ENCODE measurements at regions not wholly inside any gene's neighbourhood (a gene's known extent, or its start where the extent isn't known, plus 50 kb on each side); places are given as distances from the start of the nearest gene placed in this dataset.

DNA sequence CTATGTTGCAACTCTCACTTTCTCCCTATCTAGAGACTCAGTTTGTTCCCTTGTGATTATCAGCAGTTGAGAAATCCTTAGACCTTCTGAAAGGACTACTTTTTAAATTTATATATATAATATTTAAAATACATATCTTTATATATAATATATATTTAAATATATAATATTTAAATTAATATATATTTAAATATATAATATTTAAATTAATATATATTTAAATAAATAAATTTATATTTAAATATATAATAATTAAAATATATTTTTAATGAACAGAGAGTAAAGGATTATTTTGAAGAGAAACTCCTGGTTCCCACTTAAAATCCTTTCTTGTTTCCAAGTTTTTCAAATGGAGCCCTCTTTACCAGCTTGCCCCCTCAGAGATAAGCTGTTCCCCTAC, 83.7 kb upstream of the TRIM77 start:
- no peak for TF ChIP-seq GABPA (IDR thresholded peaks at IDR 0.05; ENCODE audit: borderline replicate concordance, insufficient read depth, low read length)
- TF ChIP-seq, protein P1, sequence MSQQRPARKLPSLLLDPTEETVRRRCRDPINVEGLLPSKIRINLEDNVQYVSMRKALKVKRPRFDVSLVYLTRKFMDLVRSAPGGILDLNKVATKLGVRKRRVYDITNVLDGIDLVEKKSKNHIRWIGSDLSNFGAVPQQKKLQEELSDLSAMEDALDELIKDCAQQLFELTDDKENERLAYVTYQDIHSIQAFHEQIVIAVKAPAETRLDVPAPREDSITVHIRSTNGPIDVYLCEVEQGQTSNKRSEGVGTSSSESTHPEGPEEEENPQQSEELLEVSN (IDR thresholded peaks at IDR 0.05), result no peak
- TF ChIP-seq, protein P2, sequence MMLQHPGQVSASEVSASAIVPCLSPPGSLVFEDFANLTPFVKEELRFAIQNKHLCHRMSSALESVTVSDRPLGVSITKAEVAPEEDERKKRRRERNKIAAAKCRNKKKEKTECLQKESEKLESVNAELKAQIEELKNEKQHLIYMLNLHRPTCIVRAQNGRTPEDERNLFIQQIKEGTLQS (IDR thresholded peaks at IDR 0.05; ENCODE audit: insufficient read depth, low read depth, low read length), result no peak
- no peak for TF ChIP-seq GTF2F1 (IDR thresholded peaks at IDR 0.05; ENCODE audit: borderline replicate concordance, low read depth, low read length)
- no peak for TF ChIP-seq ASH2L (IDR thresholded peaks at IDR 0.05; ENCODE audit: low read length)
- no peak for TF ChIP-seq CBX5 (IDR thresholded peaks at IDR 0.05; ENCODE audit: low read depth, low read length)
- no peak for TF ChIP-seq CHD1 (IDR thresholded peaks at IDR 0.05; ENCODE audit: low read depth, low read length)
- no peak for TF ChIP-seq RAD21 (IDR thresholded peaks at IDR 0.05 in 1 of 2, conservative IDR thresholded peaks at IDR 0.05 in 1 of 2; ENCODE audit: low read depth in 2 of 2, low read length in 2 of 2)
- no peak for TF ChIP-seq BCL11A (IDR thresholded peaks at IDR 0.05; ENCODE audit: low read depth in 2 of 2, low read length in 2 of 2)
- TF ChIP-seq FOSL1 (IDR thresholded peaks at IDR 0.05; ENCODE audit: insufficient read depth, low read depth, low read length), result no peak
- no peak for TF ChIP-seq KDM4A (IDR thresholded peaks at IDR 0.05; ENCODE audit: low read depth, low read length, severe bottlenecking)
- no peak for TF ChIP-seq BRCA1 (IDR thresholded peaks at IDR 0.05; ENCODE audit: low read depth, low read length)

More for the DNA sequence above, 83.7 kb upstream of the TRIM77 start:
- Histone ChIP-seq H3K18ac (ENCODE audit: extremely low read depth, low read length) (no peak overlapping the region), H3K4me2 (ENCODE audit: insufficient read depth in 1 of 2, low read depth in 2 of 2, low read length in 2 of 2) (no peak overlapping the region), H3K4ac (replicated peaks; ENCODE audit: insufficient read length, low read depth, low read length) (no peak overlapping the region), H4K91ac (replicated peaks; ENCODE audit: insufficient read length, low read length) (no peak overlapping the region), H3K27me3 (replicated peaks in 1 of 4; ENCODE audit: control insufficient read depth in 3 of 4, extremely low read depth in 1 of 4, insufficient read depth in 3 of 4, low read length in 3 of 4) (no peaks in the 10 kb centered on the region), H2BK12ac (ENCODE audit: low read depth, low read length) (no peak overlapping the region), H4K5ac (ENCODE audit: insufficient read length, low read depth, low read length) (no peak overlapping the region), H3K79me2 (ENCODE audit: control insufficient read depth in 1 of 2, insufficient read depth in 2 of 2, low read length in 2 of 2) (no peaks in the 10 kb centered on the region), H3K4me1 (replicated peaks in 1 of 4; ENCODE audit: control insufficient read depth in 3 of 4, insufficient read depth in 4 of 4, low read length in 3 of 4) (no peaks in the 10 kb centered on the region), H3K14ac (ENCODE audit: insufficient read length) (no peak overlapping the region), H3K23ac (ENCODE audit: insufficient read length) (no peak overlapping the region), H3K27ac (ENCODE audit: low read depth, low read length) (no peak overlapping the region), H4K8ac (ENCODE audit: extremely low read depth, insufficient read depth, low read length) (no peak overlapping the region), H3K79me1 (ENCODE audit: low read depth, low read length) (no peaks in the 10 kb centered on the region), H2BK15ac (ENCODE audit: low read length) (no peak overlapping the region), H2BK5ac (ENCODE audit: low read depth, low read length) (no peak overlapping the region), H2AK5ac (ENCODE audit: low read depth, low read length) (no peak overlapping the region), H2BK20ac (ENCODE audit: low read length) (no peak overlapping the region), H3K23me2 (ENCODE audit: low read depth, low read length) (no peaks in the 10 kb centered on the region), H4K20me1 (replicated peaks in 1 of 2; ENCODE audit: control insufficient read depth in 1 of 2, insufficient read depth in 2 of 2, low read length in 2 of 2) (no peaks in the 10 kb centered on the region), H3K9me3 (ENCODE audit: insufficient read depth in 2 of 2, low read depth in 1 of 2, low read length in 1 of 2) (no peaks in the 10 kb centered on the region), H3K36me3 (ENCODE audit: control insufficient read depth in 2 of 4, insufficient read depth in 4 of 4, low read length in 3 of 4) (no peaks in the 10 kb centered on the region), H2BK120ac (replicated peaks; ENCODE audit: low read depth, low read length) (no peak overlapping the region), H2AFZ (ENCODE audit: low read length) (no peak overlapping the region), H3K56ac (replicated peaks; ENCODE audit: insufficient read length, low read depth, low read length) (no peak overlapping the region), H3K4me3 (ENCODE audit: extremely low read depth in 1 of 4, insufficient read depth in 2 of 4, low read depth in 3 of 4, low read length in 4 of 4) (no peak overlapping the region), H3K9ac (replicated peaks in 1 of 4; ENCODE audit: extremely low read depth in 1 of 4, low read depth in 3 of 4, low read length in 3 of 4) (no peak overlapping the region)
- DNase-seq (ENCODE audit: low read depth in 1 of 2, low spot score in 2 of 2), result no peak
- FAIRE-seq, result no peak
- POLR2A ChIA-PET (ENCODE audit: partially characterized antibody), result no interaction called here
- CTCF ChIA-PET (ENCODE audit: partially characterized antibody), result interaction anchor here (0.9 kb wide), 1 partner anchor 29 kb away, joined by 3 read pairs; no protein-coding TSS in a partner anchor

Data from H1 (cell line).